OCI-LY3 (cell line): ENCODE measurements at regions not wholly inside any gene's neighbourhood (a gene's known extent, or its start where the extent isn't known, plus 50 kb on each side); places are given as distances from the start of the nearest gene placed in this dataset.

Experiments
- H2AFZ ChIP-seq: fragments of 200-600, 300-600 bp; shearing (Covaris generic); 2 replicates; pipeline ENCODE4 v1.6.0; 2014; ENCODE audit warnings: antibody characterized with exemption, low read depth, low read length
- H3K27ac ChIP-seq: fragments of 200-600, 300-600 bp; sonication (generic); 2 replicates; pipeline ENCODE4 v1.5.1; 2014; ENCODE audit warnings: mild to moderate bottlenecking, low read length, moderate library complexity, mixed read lengths
- H3K27me3 ChIP-seq: fragments of 200-600, 300-600 bp; sonication (generic); 2 replicates; pipeline ENCODE4 v1.6.1; 2014; ENCODE audit warnings: low read depth, low read length, mixed read lengths
- H3K36me3 ChIP-seq: fragments of 200-600, 300-600 bp; sonication (generic); replicated peaks from 2 replicates; pipeline ENCODE3; 2014; ENCODE audit warnings: low read depth, low read length, mixed read lengths
- H3K4me1 ChIP-seq: fragments of 300-600, 200-600 bp; sonication (generic); 2 replicates; pipeline ENCODE4 v1.6.1; 2014; ENCODE audit warnings: low read length, mixed read lengths
- H3K4me2 ChIP-seq: fragments of 200-600, 300-600 bp; sonication (generic); 2 replicates; pipeline ENCODE4 v1.6.1; 2014; ENCODE audit warnings: low read length, mixed read lengths
- H3K4me3 ChIP-seq: fragments of 300-600, 200-600 bp; sonication (generic); 2 replicates; pipeline ENCODE4 v1.5.1; 2014; ENCODE audit warnings: antibody characterized with exemption, mild to moderate bottlenecking, low read length, moderate library complexity
- H3K79me2 ChIP-seq: fragments of 300-600, 200-600 bp; shearing (Covaris generic); 2 replicates; pipeline ENCODE4 v1.6.1; 2014; ENCODE audit warnings: mild to moderate bottlenecking, low read length, mixed read lengths
- H3K9ac ChIP-seq: fragments of 300-600, 200-600 bp; shearing (Covaris generic); 2 replicates; pipeline ENCODE4 v1.6.0; 2014; ENCODE audit warnings: mild to moderate bottlenecking, low read length, moderate library complexity
- H3K9me3 ChIP-seq: fragments of 200-600, 300-600 bp; shearing (Covaris generic); 2 replicates; pipeline ENCODE4 v1.6.1; 2014; ENCODE audit warnings: low read length, mixed read lengths; ENCODE audit not compliant: insufficient read depth
- H4K20me1 ChIP-seq: fragments of 200-600, 300-600 bp; sonication (generic); 2 replicates; pipeline ENCODE4 v1.6.1; 2016; ENCODE audit warnings: low read length, mixed read lengths; ENCODE audit not compliant: insufficient read depth
- CTCF ChIP-seq: fragments of 200-600, 300-600 bp; sonication (generic); IDR thresholded peaks from 2 replicates; pipeline ENCODE4 v1.5.1; 2014; ENCODE audit warnings: antibody characterized with exemption, low read length, low read depth
- EZH2phosphoT487 ChIP-seq: fragments of 200-600 bp; shearing (Covaris generic); IDR thresholded peaks from 2 replicates; pipeline ENCODE4 v1.6.1; 2018; ENCODE audit warnings: antibody characterized with exemption, mixed run types, low read depth

GRCh38 chr10:3672220-3672619, 112.8 kb downstream of the KLF6 start:
- Histone ChIP-seq H3K9ac (no peak overlapping the region), H3K27ac (no peak overlapping the region)
- no peak for TF ChIP-seq CTCF
- no peak for TF ChIP-seq EZH2phosphoT487

GRCh38 chr10:3671386-3671955, 113.5 kb downstream of the KLF6 start:
- Histone ChIP-seq H3K9me3 (no peaks in the 10 kb centered on the region), H4K20me1 (no peaks in the 10 kb centered on the region), H3K4me2 (no peak overlapping the region), H3K4me3 (no peak overlapping the region), H3K27ac (no peak overlapping the region), H3K79me2 (no peaks in the 10 kb centered on the region), H3K27me3 (no peaks in the 10 kb centered on the region), H3K9ac (no peak overlapping the region), H2AFZ (no peak overlapping the region), H3K4me1 (no peaks in the 10 kb centered on the region), H3K36me3 (no peaks in the 10 kb centered on the region)
- TF ChIP-seq CTCF = no peak
- no peak for TF ChIP-seq EZH2phosphoT487

More at GRCh38 chr10:3672220-3672619, 112.8 kb downstream of the KLF6 start:
- no peaks in the 10 kb centered on the region for H3K4me1 ChIP-seq
- no peaks in the 10 kb centered on the region for H3K27me3 ChIP-seq
- H4K20me1 ChIP-seq = no peaks in the 10 kb centered on the region
- no peak overlapping the region for H2AFZ ChIP-seq
- no peaks in the 10 kb centered on the region for H3K79me2 ChIP-seq
- H3K9me3 ChIP-seq = no peaks in the 10 kb centered on the region
- H3K4me3 ChIP-seq = no peak overlapping the region
- H3K4me2 ChIP-seq = no peak overlapping the region
- H3K36me3 ChIP-seq = no peaks in the 10 kb centered on the region

GRCh38 chr10:3668966-3669330, 116.1 kb downstream of the KLF6 start:
- Histone ChIP-seq H3K27ac (no peak overlapping the region), H3K9ac (no peak overlapping the region), H3K4me1 (no peaks in the 10 kb centered on the region), H3K4me3 (no peak overlapping the region), H3K4me2 (no peak overlapping the region), H2AFZ (no peak overlapping the region), H3K36me3 (no peaks in the 10 kb centered on the region), H3K9me3 (no peaks in the 10 kb centered on the region), H4K20me1 (no peaks in the 10 kb centered on the region), H3K79me2 (no peaks in the 10 kb centered on the region), H3K27me3 (no peaks in the 10 kb centered on the region)
- TF ChIP-seq EZH2phosphoT487 (no peak), CTCF (no peak)

- no peaks in the 10 kb centered on the region for H3K27me3 ChIP-seq
Observed at GRCh38 chr10:3668276-3668965, 116.6 kb downstream of the KLF6 start.

More at GRCh38 chr10:3668276-3668965, 116.6 kb downstream of the KLF6 start:
- Histone ChIP-seq H3K27ac (no peak overlapping the region), H2AFZ (no peak overlapping the region), H4K20me1 (no peaks in the 10 kb centered on the region), H3K79me2 (no peaks in the 10 kb centered on the region), H3K9ac (no peak overlapping the region), H3K4me3 (no peak overlapping the region), H3K4me1 (no peaks in the 10 kb centered on the region), H3K9me3 (no peaks in the 10 kb centered on the region), H3K4me2 (no peak overlapping the region), H3K36me3 (no peaks in the 10 kb centered on the region)
- TF ChIP-seq EZH2phosphoT487 (no peak), CTCF (no peak)
